ENCODE measurements at regions not wholly inside any gene's neighbourhood (a gene's known extent, or its start where the extent isn't known, plus 50 kb on each side); places are given as distances from the start of the nearest gene placed in this dataset.

- H3K4me3 Mint-ChIP-seq: no peak overlapping the region
- no peaks in the 10 kb centered on the region for H3K36me3 Mint-ChIP-seq (ENCODE audit: low read depth)
- POLR2A ChIA-PET: interaction anchor here (0.6 kb wide), 1 partner anchor 1064 kb away, joined by 5 read pairs; no protein-coding TSS in a partner anchor
- DNase-seq (no peak), ATAC-seq (no peak)
- CTCF ChIA-PET: no interaction called here
- H3K9me3 Mint-ChIP-seq (ENCODE audit: insufficient read depth): no peaks in the 10 kb centered on the region
- no peaks in the 10 kb centered on the region for H3K4me1 Mint-ChIP-seq (ENCODE audit: low read depth)
- no peak overlapping the region for H3K27ac Mint-ChIP-seq
- H3K27me3 Mint-ChIP-seq (ENCODE audit: low read depth): peaks cover 25% of the 10 kb centered on the region
Observed at GRCh38 chr5:175374166-175374875, 69.7 kb downstream of the DRD1 start.

GRCh38 chr5:175365866-175366265 lies 78.1 kb downstream of the DRD1 start:
- ChIA-PET CTCF (no interaction called here), POLR2A (no interaction called here)
- Mint-ChIP-seq H3K4me1 (ENCODE audit: low read depth) (no peaks in the 10 kb centered on the region), H3K27ac (no peak overlapping the region), H3K9me3 (ENCODE audit: insufficient read depth) (no peaks in the 10 kb centered on the region), H3K4me3 (no peak overlapping the region), H3K36me3 (ENCODE audit: low read depth) (no peaks in the 10 kb centered on the region), H3K27me3 (ENCODE audit: low read depth) (peaks cover 2% of the 10 kb centered on the region)
- no peak for DNase-seq
- no peak for ATAC-seq

- no peaks in the 10 kb centered on the region for H3K36me3 Mint-ChIP-seq (ENCODE audit: low read depth)
- no peak overlapping the region for H3K4me3 Mint-ChIP-seq
- H3K4me1 Mint-ChIP-seq (ENCODE audit: low read depth): no peaks in the 10 kb centered on the region
- no peak for ATAC-seq
- no peak overlapping the region for H3K27ac Mint-ChIP-seq
- ChIA-PET CTCF (no interaction called here), POLR2A (no interaction called here)
- H3K27me3 Mint-ChIP-seq (ENCODE audit: low read depth): peaks cover 2% of the 10 kb centered on the region
- H3K9me3 Mint-ChIP-seq (ENCODE audit: insufficient read depth): no peaks in the 10 kb centered on the region
- no peak for DNase-seq
Observed at GRCh38 chr5:175363300-175363699, 80.7 kb downstream of the DRD1 start.

GRCh38 chr5:175357995-175358394 lies 86.0 kb downstream of the DRD1 start:
- DNase-seq (no peak), ATAC-seq (no peak)
- H3K27ac Mint-ChIP-seq: no peak overlapping the region
- H3K36me3 Mint-ChIP-seq (ENCODE audit: low read depth): no peaks in the 10 kb centered on the region
- CTCF ChIA-PET: no interaction called here
- no peaks in the 10 kb centered on the region for H3K9me3 Mint-ChIP-seq (ENCODE audit: insufficient read depth)
- peaks cover 10% of the 10 kb centered on the region for H3K27me3 Mint-ChIP-seq (ENCODE audit: low read depth)
- H3K4me3 Mint-ChIP-seq: no peak overlapping the region
- no peaks in the 10 kb centered on the region for H3K4me1 Mint-ChIP-seq (ENCODE audit: low read depth)
- POLR2A ChIA-PET: interaction anchor here (1.2 kb wide), 1 partner anchor 32 kb away, joined by 3 read pairs; no protein-coding TSS in a partner anchor

- Mint-ChIP-seq H3K27ac (no peak overlapping the region), H3K36me3 (ENCODE audit: low read depth) (no peaks in the 10 kb centered on the region), H3K9me3 (ENCODE audit: insufficient read depth) (no peaks in the 10 kb centered on the region), H3K4me1 (ENCODE audit: low read depth) (no peaks in the 10 kb centered on the region), H3K4me3 (no peak overlapping the region), H3K27me3 (ENCODE audit: low read depth) (peaks cover 13% of the 10 kb centered on the region)
- no peak for DNase-seq
- no peak for ATAC-seq
- POLR2A ChIA-PET: no interaction called here
- CTCF ChIA-PET: no interaction called here
Observed at GRCh38 chr5:175356428-175356827, 87.6 kb downstream of the DRD1 start.

GRCh38 chr5:175354964-175355363 lies 89.0 kb downstream of the DRD1 start:
- no peak overlapping the region for H3K27ac Mint-ChIP-seq
- no peak for ATAC-seq
- H3K27me3 Mint-ChIP-seq (ENCODE audit: low read depth): peaks cover 13% of the 10 kb centered on the region
- no peak overlapping the region for H3K4me3 Mint-ChIP-seq
- DNase-seq: no peak
- H3K9me3 Mint-ChIP-seq (ENCODE audit: insufficient read depth): no peaks in the 10 kb centered on the region
- ChIA-PET CTCF (no interaction called here), POLR2A (no interaction called here)
- H3K36me3 Mint-ChIP-seq (ENCODE audit: low read depth): no peaks in the 10 kb centered on the region
- H3K4me1 Mint-ChIP-seq (ENCODE audit: low read depth): no peaks in the 10 kb centered on the region

GRCh38 chr5:175353926-175354325 lies 90.1 kb downstream of the DRD1 start:
- ChIA-PET CTCF (no interaction called here), POLR2A (no interaction called here)
- Mint-ChIP-seq H3K27ac (no peak overlapping the region), H3K36me3 (ENCODE audit: low read depth) (no peaks in the 10 kb centered on the region), H3K9me3 (ENCODE audit: insufficient read depth) (no peaks in the 10 kb centered on the region), H3K27me3 (ENCODE audit: low read depth) (peaks cover 13% of the 10 kb centered on the region), H3K4me1 (ENCODE audit: low read depth) (no peaks in the 10 kb centered on the region), H3K4me3 (no peak overlapping the region)
- DNase-seq: no peak
- ATAC-seq: no peak

- peaks cover 7% of the 10 kb centered on the region for H3K27me3 Mint-ChIP-seq (ENCODE audit: low read depth)
- H3K4me1 Mint-ChIP-seq (ENCODE audit: low read depth): no peaks in the 10 kb centered on the region
- ChIA-PET POLR2A (no interaction called here), CTCF (no interaction called here)
- H3K9me3 Mint-ChIP-seq (ENCODE audit: insufficient read depth): no peaks in the 10 kb centered on the region
- no peak overlapping the region for H3K27ac Mint-ChIP-seq
- no peaks in the 10 kb centered on the region for H3K36me3 Mint-ChIP-seq (ENCODE audit: low read depth)
- H3K4me3 Mint-ChIP-seq: no peak overlapping the region
- ATAC-seq: no peak
- DNase-seq: no peak
Observed at GRCh38 chr5:175351897-175352590, 91.9 kb downstream of the DRD1 start.

- H3K27ac Mint-ChIP-seq: no peak overlapping the region
- H3K4me1 Mint-ChIP-seq (ENCODE audit: low read depth): no peaks in the 10 kb centered on the region
- ATAC-seq: no peak
- DNase-seq: no peak
- CTCF ChIA-PET: no interaction called here
- H3K4me3 Mint-ChIP-seq: no peak overlapping the region
- POLR2A ChIA-PET: no interaction called here
- H3K36me3 Mint-ChIP-seq (ENCODE audit: low read depth): no peaks in the 10 kb centered on the region
- peaks cover 9% of the 10 kb centered on the region for H3K27me3 Mint-ChIP-seq (ENCODE audit: low read depth)
- no peaks in the 10 kb centered on the region for H3K9me3 Mint-ChIP-seq (ENCODE audit: insufficient read depth)
Observed at GRCh38 chr5:175351126-175351525, 92.9 kb downstream of the DRD1 start.

GRCh38 chr5:175347931-175348330 lies 96.1 kb downstream of the DRD1 start:
- CTCF ChIA-PET: no interaction called here
- DNase-seq (no peak), ATAC-seq (no peak)
- H3K27ac Mint-ChIP-seq: no peak overlapping the region
- peaks cover 3% of the 10 kb centered on the region for H3K9me3 Mint-ChIP-seq (ENCODE audit: insufficient read depth)
- H3K36me3 Mint-ChIP-seq (ENCODE audit: low read depth): no peaks in the 10 kb centered on the region
- no peak overlapping the region for H3K4me3 Mint-ChIP-seq
- POLR2A ChIA-PET: no interaction called here
- H3K4me1 Mint-ChIP-seq (ENCODE audit: low read depth): no peaks in the 10 kb centered on the region
- peaks cover 7% of the 10 kb centered on the region for H3K27me3 Mint-ChIP-seq (ENCODE audit: low read depth)

GRCh38 chr5:175347027-175347426 lies 97.0 kb downstream of the DRD1 start:
- Mint-ChIP-seq H3K4me3 (no peak overlapping the region), H3K27me3 (ENCODE audit: low read depth) (peaks cover 5% of the 10 kb centered on the region), H3K36me3 (ENCODE audit: low read depth) (no peaks in the 10 kb centered on the region), H3K9me3 (ENCODE audit: insufficient read depth) (peaks cover 3% of the 10 kb centered on the region), H3K27ac (no peak overlapping the region), H3K4me1 (ENCODE audit: low read depth) (no peaks in the 10 kb centered on the region)
- CTCF ChIA-PET: no interaction called here
- POLR2A ChIA-PET: no interaction called here
- no peak for ATAC-seq
- no peak for DNase-seq

- Mint-ChIP-seq H3K9me3 (ENCODE audit: insufficient read depth) (peaks cover 3% of the 10 kb centered on the region), H3K4me3 (no peak overlapping the region), H3K36me3 (ENCODE audit: low read depth) (no peaks in the 10 kb centered on the region), H3K4me1 (ENCODE audit: low read depth) (no peaks in the 10 kb centered on the region), H3K27ac (no peak overlapping the region), H3K27me3 (ENCODE audit: low read depth) (peaks cover 5% of the 10 kb centered on the region)
- ChIA-PET POLR2A (no interaction called here), CTCF (no interaction called here)
- ATAC-seq (no peak), DNase-seq (no peak)
Observed at GRCh38 chr5:175344331-175345195, 99.4 kb downstream of the DRD1 start.

Measured in activated CD8-positive, alpha-beta T cell treated with anti-CD3 and anti-CD28 coated beads, Interleukin-2, amount 10 ng/mL, durations not matched to agents 7 days and 5 days (primary cell).